ENCODE measurements at regions not wholly inside any gene's neighbourhood (a gene's known extent, or its start where the extent isn't known, plus 50 kb on each side); places are given as distances from the start of the nearest gene placed in this dataset.

- WGBS (ENCODE audit: insufficient coverage, insufficient replicate concordance, low lambda C conversion rate, missing lambda C conversion rate), result 41% methylated on average over 2 of the region's 2 CpGs
- intact Hi-C loops (cut with micrococcal nuclease; ENCODE audit: unreplicated experiment) (no loop called here), in situ Hi-C loops (cut with MboI) (no loop called here)
- Histone ChIP-seq H3K36me3 (ENCODE audit: control insufficient read depth in 2 of 2, insufficient read depth in 2 of 2, low read length in 1 of 2) (no peaks in the 10 kb centered on the region), H3K4me1 (ENCODE audit: control insufficient read depth, insufficient read depth, low read length) (no peaks in the 10 kb centered on the region), H3K27me3 (replicated peaks in 1 of 2; ENCODE audit: control insufficient read depth in 2 of 2, insufficient read depth in 2 of 2, low read length in 1 of 2) (no peaks in the 10 kb centered on the region), H3K4me2 (ENCODE audit: control insufficient read depth, insufficient read depth) (no peak overlapping the region), H3K9me3 (replicated peaks; ENCODE audit: control insufficient read depth, insufficient read depth, low read length) (no peaks in the 10 kb centered on the region), H4K20me1 (ENCODE audit: control insufficient read depth, insufficient read depth) (no peaks in the 10 kb centered on the region), H3K9ac (ENCODE audit: control insufficient read depth, insufficient read depth, low read length) (no peak overlapping the region), H3K79me2 (ENCODE audit: control insufficient read depth, insufficient read depth, low read length) (no peaks in the 10 kb centered on the region), H3K4me3 (no peak overlapping the region), H2AFZ (ENCODE audit: control insufficient read depth, low read depth, low read length) (no peak overlapping the region), H3K27ac (ENCODE audit: control insufficient read depth, insufficient read depth) (no peak overlapping the region)
- BruUV-seq (replicated peaks), result no TSS peak
- ChIA-PET SMC1A (ENCODE audit: uncharacterized antibody, unreplicated experiment) (interaction anchor here (0.6 kb wide), 1 partner anchor 547 kb away, joined by 4 read pairs; no protein-coding TSS in a partner anchor), RAD21 (ENCODE audit: unreplicated experiment) (no interaction called here), CTCF (no interaction called here), POLR2A (no interaction called here)
- ATAC-seq (no peak), FAIRE-seq (no peak), DNase-seq (ENCODE audit: low read depth, low spot score) (no peak)
- TF ChIP-seq PRDM15 (CRISPR knock-in tag; IDR thresholded peaks at IDR 0.05) (no peak), MYB (IDR thresholded peaks at IDR 0.05; ENCODE audit: borderline replicate concordance, low read depth, low read length) (no peak), BCL11A (IDR thresholded peaks at IDR 0.05; ENCODE audit: low read depth, low read length) (no peak), CBFB (IDR thresholded peaks at IDR 0.05; ENCODE audit: low read depth) (no peak), ZNF207 (IDR thresholded peaks at IDR 0.05; ENCODE audit: borderline replicate concordance) (no peak), RELA (IDR thresholded peaks at IDR 0.05; ENCODE audit: borderline replicate concordance, partially characterized antibody) (no peak), ZNF24 (IDR thresholded peaks at IDR 0.05) (no peak), KAT2A (conservative IDR thresholded peaks at IDR 0.05; ENCODE audit: control insufficient read depth, low read depth, low read length) (no peak), ASH2L (IDR thresholded peaks at IDR 0.05; ENCODE audit: borderline replicate concordance, low read depth) (no peak), NBN (IDR thresholded peaks at IDR 0.05) (no peak), MEF2B (IDR thresholded peaks at IDR 0.05; ENCODE audit: partially characterized antibody, poor library complexity, severe bottlenecking) (no peak), POLR2AphosphoS2 (IDR thresholded peaks at IDR 0.05; ENCODE audit: low read depth, low read length) (no peak), YBX1 (IDR thresholded peaks at IDR 0.05) (no peak), HDGF (IDR thresholded peaks at IDR 0.05) (no peak), ZNF687 (IDR thresholded peaks at IDR 0.05) (no peak), BACH1 (IDR thresholded peaks at IDR 0.05; ENCODE audit: borderline replicate concordance) (no peak), ZBTB33 (IDR thresholded peaks at IDR 0.05) (no peak)
Measured at GRCh38 chr6:102773636-102774035, 1380.1 kb downstream of the GRIK2 start.
